ENCODE measurements at regions not wholly inside any gene's neighbourhood (a gene's known extent, or its start where the extent isn't known, plus 50 kb on each side); places are given as distances from the start of the nearest gene placed in this dataset.

DNA sequence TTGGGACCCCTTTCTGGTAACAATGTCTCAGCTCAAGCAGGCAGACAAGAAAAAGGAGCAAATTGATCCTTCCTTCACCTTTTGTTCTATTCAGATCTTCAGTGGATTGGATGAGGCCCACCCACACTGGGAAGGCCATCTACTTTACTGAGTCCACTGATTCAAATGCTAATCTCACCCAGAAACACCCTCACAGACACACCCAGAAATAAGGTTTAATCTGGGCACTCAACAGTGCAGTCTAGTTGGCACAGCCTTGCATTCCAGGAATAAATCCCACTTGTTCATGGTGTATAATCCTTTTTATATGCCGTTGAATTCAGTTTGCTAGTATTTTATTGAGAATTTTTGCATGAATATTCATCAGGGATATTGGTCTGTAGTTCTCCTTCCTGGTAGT is 148.4 kb downstream of the COG6 start:
- TF ChIP-seq SP1 (IDR thresholded peaks at IDR 0.05) = no peak
- TF ChIP-seq HDGF (IDR thresholded peaks at IDR 0.05; ENCODE audit: borderline replicate concordance) = no peak
- no peak for TF ChIP-seq TARDBP (IDR thresholded peaks at IDR 0.05)
